ENCODE measurements at regions not wholly inside any gene's neighbourhood (a gene's known extent, or its start where the extent isn't known, plus 50 kb on each side); places are given as distances from the start of the nearest gene placed in this dataset.

GRCh38 chr6:170483413-170483812, 69.7 kb downstream of the PSMB1 start:
- no peak for DNase-seq
- no peak overlapping the region for H3K27ac ChIP-seq
- TF ChIP-seq CTCF (IDR thresholded peaks at IDR 0.05) (no peak), POLR2A (IDR thresholded peaks at IDR 0.05) (no peak)
- intact Hi-C loops (cut with DNase I), result no loop called here
- H3K9me3 ChIP-seq, result no peaks in the 10 kb centered on the region
- 83 to 88% methylated on average over 2 of the region's 2 CpGs for WGBS, 2 donors
- no peaks in the 10 kb centered on the region for H3K36me3 ChIP-seq
- H3K4me3 ChIP-seq, result no peak overlapping the region
- H3K4me1 ChIP-seq, result no peaks in the 10 kb centered on the region
- H3K27me3 ChIP-seq, result peaks cover 0 to 6% (median 0%) of the 10 kb centered on the region in 4 donors

GRCh38 chr6:170480050-170480692, 72.9 kb downstream of the PSMB1 start:
- no peak for TF ChIP-seq CTCF (IDR thresholded peaks at IDR 0.05)
- WGBS, 2 donors, result 35 to 41% methylated on average over 6 of the region's 6 CpGs

GRCh38 chr6:170476360-170476759, 76.7 kb downstream of the PSMB1 start:
- 68 to 82% methylated on average over 6 of the region's 6 CpGs for WGBS, 2 donors
- no peaks in the 10 kb centered on the region for H3K36me3 ChIP-seq
- H3K4me3 ChIP-seq, result no peak overlapping the region
- no peaks in the 10 kb centered on the region for H3K4me1 ChIP-seq
- no peak for DNase-seq
- no peaks in the 10 kb centered on the region for H3K9me3 ChIP-seq
- H3K27me3 ChIP-seq, result peaks cover 0 to 32% (median 0%) of the 10 kb centered on the region in 4 donors
- no peak overlapping the region for H3K27ac ChIP-seq
- intact Hi-C loops (cut with DNase I), result no loop called here
- no peak for TF ChIP-seq POLR2A (IDR thresholded peaks at IDR 0.05)
- no peak for TF ChIP-seq CTCF (IDR thresholded peaks at IDR 0.05)

More at GRCh38 chr6:170480050-170480692, 72.9 kb downstream of the PSMB1 start:
- H3K4me1 ChIP-seq, result no peaks in the 10 kb centered on the region
- no peak overlapping the region for H3K4me3 ChIP-seq
- intact Hi-C loops (cut with DNase I), result no loop called here
- DNase-seq, result no peak
- no peaks in the 10 kb centered on the region for H3K9me3 ChIP-seq
- H3K27ac ChIP-seq, result no peak overlapping the region
- no peaks in the 10 kb centered on the region for H3K36me3 ChIP-seq
- H3K27me3 ChIP-seq, result peaks cover 0 to 3% (median 0%) of the 10 kb centered on the region in 4 donors

- no peak overlapping the region for H3K4me3 ChIP-seq
- DNase-seq, result no peak
- no peaks in the 10 kb centered on the region for H3K9me3 ChIP-seq
- no peaks in the 10 kb centered on the region for H3K4me1 ChIP-seq
- H3K36me3 ChIP-seq, result no peaks in the 10 kb centered on the region
- no peak for TF ChIP-seq CTCF (IDR thresholded peaks at IDR 0.05)
- TF ChIP-seq POLR2A (IDR thresholded peaks at IDR 0.05), result no peak
- H3K27ac ChIP-seq, result no peak overlapping the region
- H3K27me3 ChIP-seq, result peaks cover 0 to 32% (median 0%) of the 10 kb centered on the region in 4 donors
- WGBS, 2 donors, result 53 to 70% methylated on average over 3 of the region's 3 CpGs
- intact Hi-C loops (cut with DNase I), result no loop called here
Observed at GRCh38 chr6:170475118-170475517, 78.0 kb downstream of the PSMB1 start.

- Histone ChIP-seq H3K4me3 (no peak overlapping the region), H3K36me3 (no peaks in the 10 kb centered on the region), H3K4me1 (no peaks in the 10 kb centered on the region), H3K27ac (no peak overlapping the region), H3K27me3 (peaks cover 0 to 32% (median 0%) of the 10 kb centered on the region in 4 donors), H3K9me3 (no peaks in the 10 kb centered on the region)
- TF ChIP-seq CTCF (IDR thresholded peaks at IDR 0.05) (no peak), POLR2A (IDR thresholded peaks at IDR 0.05) (no peak)
- 89 to 91% methylated on average over 7 of the region's 7 CpGs for WGBS, 2 donors
- intact Hi-C loops (cut with DNase I), result no loop called here
- DNase-seq, result no peak
Observed at GRCh38 chr6:170473801-170474200, 79.3 kb downstream of the PSMB1 start.

All from esophagus squamous epithelium (tissue), 5 donors.